H1 (cell line): ENCODE measurements at regions not wholly inside any gene's neighbourhood (a gene's known extent, or its start where the extent isn't known, plus 50 kb on each side); places are given as distances from the start of the nearest gene placed in this dataset.

Source experiments
- CTCF ChIA-PET: fragments of 300-600 bp; sonication (Branson Sonifier 250); formaldehyde crosslinking; loops from one replicate; lab custom pipeline; 2021; ENCODE audit not compliant: partially characterized antibody; lab: Charles Lee
- POLR2A ChIA-PET: fragments of 300-600 bp; sonication (Branson Sonifier 250); formaldehyde crosslinking; loops from one replicate; lab custom pipeline; 2021; ENCODE audit warnings: inconsistent platforms; ENCODE audit not compliant: partially characterized antibody; lab: Charles Lee
- DNase-seq, 2 experiments: peaks; one replicate each; pipeline versions ENCODE4 v3.0.0 to v3.0.0-alpha.2; 2010 to 2022; ENCODE audit warnings: low spot score in 2 of 2, low read depth in 1 of 2, mixed read lengths in 1 of 2
- FAIRE-seq: peaks from 2 replicates; lab custom pipeline; 2011; peaks lifted over from hg19 to GRCh38; lab: Jason Lieb, UNC
- H2AFZ ChIP-seq: 2 replicates; pipeline ENCODE4 v1.8.1; 2012; ENCODE audit warnings: low read length, inconsistent platforms
- H2AK5ac ChIP-seq: 2 replicates; pipeline ENCODE4 v1.6.1; 2013; ENCODE audit warnings: low read depth, low read length
- H2BK120ac ChIP-seq: replicated peaks from 2 replicates; pipeline ENCODE3; 2013; ENCODE audit warnings: low read depth, low read length, inconsistent platforms
- H2BK12ac ChIP-seq: 2 replicates; pipeline ENCODE4 v1.6.1; 2013; ENCODE audit warnings: low read depth, low read length
- H2BK15ac ChIP-seq: 2 replicates; pipeline ENCODE4 v1.6.1; 2013; ENCODE audit warnings: low read length
- H2BK20ac ChIP-seq: 2 replicates; pipeline ENCODE4 v1.6.1; 2013; ENCODE audit warnings: low read length
- H2BK5ac ChIP-seq: 2 replicates; pipeline ENCODE4 v1.6.1; 2013; ENCODE audit warnings: low read depth, low read length
- H3K14ac ChIP-seq: 2 replicates; pipeline ENCODE4 v1.6.1; 2013; ENCODE audit warnings: inconsistent platforms; ENCODE audit not compliant: insufficient read length
- H3K18ac ChIP-seq: 2 replicates; pipeline ENCODE4 v1.6.1; 2013; ENCODE audit warnings: low read length; ENCODE audit errors: extremely low read depth
- H3K23ac ChIP-seq: 2 replicates; pipeline ENCODE4 v1.6.1; 2013; ENCODE audit warnings: inconsistent platforms; ENCODE audit not compliant: insufficient read length
- H3K23me2 ChIP-seq: 2 replicates; pipeline ENCODE4 v1.6.1; 2013; ENCODE audit warnings: low read depth, low read length
- H3K27ac ChIP-seq: 2 replicates; pipeline ENCODE4 v1.6.1; 2011; ENCODE audit warnings: low read depth, low read length, inconsistent platforms
- H3K27me3 ChIP-seq, 4 experiments: replicated peaks in 1 of 4; 1 replicate in 1 of 4; 2 replicates in 3 of 4; pipeline versions ENCODE4 v1.6.1 to v1.8.1; 2011 to 2013; ENCODE audit warnings: low read length in 3 of 4, mild to moderate bottlenecking in 3 of 4, inconsistent platforms in 2 of 4, mixed read lengths in 2 of 4, moderate library complexity in 1 of 4; ENCODE audit not compliant: control insufficient read depth in 3 of 4, insufficient read depth in 3 of 4; ENCODE audit errors: extremely low read depth in 1 of 4
- H3K36me3 ChIP-seq, 4 experiments: 2 replicates each; pipeline versions ENCODE4 v1.6.1 to v1.8.1; 2011 to 2013; ENCODE audit warnings: mild to moderate bottlenecking in 4 of 4, low read length in 3 of 4, moderate library complexity in 2 of 4, control low read depth in 1 of 4, inconsistent platforms in 1 of 4; ENCODE audit not compliant: insufficient read depth in 4 of 4, control insufficient read depth in 2 of 4
- H3K4ac ChIP-seq: replicated peaks from 2 replicates; pipeline ENCODE3; 2013; ENCODE audit warnings: low read length, low read depth, mixed read lengths, inconsistent platforms; ENCODE audit not compliant: insufficient read length
- H3K4me1 ChIP-seq, 4 experiments: replicated peaks in 1 of 4; 1 replicate in 1 of 4; 2 replicates in 3 of 4; pipeline versions ENCODE4 v1.6.1 to v1.8.1; 2011 to 2013; ENCODE audit warnings: low read length in 3 of 4, inconsistent platforms in 2 of 4, mixed read lengths in 1 of 4; ENCODE audit not compliant: insufficient read depth in 4 of 4, control insufficient read depth in 3 of 4
- H3K4me2 ChIP-seq, 2 experiments: 2 replicates each; pipeline versions ENCODE4 v1.6.1 to v1.8.1; 2011 to 2013; ENCODE audit warnings: low read depth in 2 of 2, low read length in 2 of 2, control low read depth in 1 of 2, inconsistent platforms in 1 of 2, mild to moderate bottlenecking in 1 of 2; ENCODE audit not compliant: insufficient read depth in 1 of 2
- H3K4me3 ChIP-seq, 4 experiments: fragments of 200-600, 300-600 bp in 1 of 4; sonication (generic), shearing (Covaris generic), sonication (Bioruptor Twin) in 1 of 4; 2 replicates each; pipeline versions ENCODE4 v1.5.1 to v1.8.1; 2011 to 2016; ENCODE audit warnings: low read length in 4 of 4, low read depth in 3 of 4, control low read depth in 2 of 4, inconsistent platforms in 2 of 4, mild to moderate bottlenecking in 2 of 4, mixed read lengths in 1 of 4, moderate library complexity in 1 of 4; ENCODE audit not compliant: insufficient read depth in 2 of 4; ENCODE audit errors: extremely low read depth in 1 of 4
- H3K56ac ChIP-seq: replicated peaks from 2 replicates; pipeline ENCODE3; 2013; ENCODE audit warnings: low read depth, mild to moderate bottlenecking, mixed read lengths, low read length, inconsistent platforms; ENCODE audit not compliant: insufficient read length
- H3K79me1 ChIP-seq: 2 replicates; pipeline ENCODE4 v1.6.1; 2013; ENCODE audit warnings: low read depth, low read length, control low read depth
- H3K79me2 ChIP-seq, 2 experiments: 2 replicates each; pipeline versions ENCODE4 v1.6.1 to v1.8.1; 2012 to 2013; ENCODE audit warnings: low read length in 2 of 2, mild to moderate bottlenecking in 2 of 2, inconsistent platforms in 1 of 2; ENCODE audit not compliant: insufficient read depth in 2 of 2, control insufficient read depth in 1 of 2
- H3K9ac ChIP-seq, 4 experiments: replicated peaks in 1 of 4; 1 replicate in 1 of 4; 2 replicates in 3 of 4; pipeline versions ENCODE4 v1.6.1 to v1.8.1; 2011 to 2013; ENCODE audit warnings: low read depth in 3 of 4, low read length in 3 of 4, control low read depth in 2 of 4, mild to moderate bottlenecking in 2 of 4, moderate library complexity in 2 of 4, inconsistent platforms in 1 of 4; ENCODE audit errors: extremely low read depth in 1 of 4
- H3K9me3 ChIP-seq, 2 experiments: 2 replicates each; pipeline versions ENCODE4 v1.6.1 to v1.8.1; 2012 to 2013; ENCODE audit warnings: mild to moderate bottlenecking in 2 of 2, moderate library complexity in 2 of 2, control low read depth in 1 of 2, inconsistent platforms in 1 of 2, low read depth in 1 of 2, low read length in 1 of 2, mixed read lengths in 1 of 2; ENCODE audit not compliant: insufficient read depth in 2 of 2
- H4K20me1 ChIP-seq, 2 experiments: replicated peaks in 1 of 2; 2 replicates each; pipeline versions ENCODE3 to v1.8.1; 2011 to 2013; ENCODE audit warnings: inconsistent platforms in 2 of 2, low read length in 2 of 2, mild to moderate bottlenecking in 1 of 2; ENCODE audit not compliant: insufficient read depth in 2 of 2, control insufficient read depth in 1 of 2
- H4K5ac ChIP-seq: 2 replicates; pipeline ENCODE4 v1.6.1; 2013; ENCODE audit warnings: low read length, low read depth, mixed read lengths, inconsistent platforms; ENCODE audit not compliant: insufficient read length
- H4K8ac ChIP-seq: 2 replicates; pipeline ENCODE4 v1.8.0; 2013; ENCODE audit warnings: mild to moderate bottlenecking, moderate library complexity, low read length, inconsistent platforms; ENCODE audit not compliant: insufficient read depth; ENCODE audit errors: extremely low read depth
- H4K91ac ChIP-seq: replicated peaks from 2 replicates; pipeline ENCODE3; 2013; ENCODE audit warnings: low read length, mixed read lengths, inconsistent platforms; ENCODE audit not compliant: insufficient read length
- SAP30 ChIP-seq: fragments of 300-600 bp; sonication (generic); IDR thresholded peaks from 2 replicates; pipeline ENCODE4 v1.7.1; 2012; ENCODE audit warnings: low read length, moderate library complexity, mild to moderate bottlenecking, inconsistent platforms; ENCODE audit not compliant: insufficient read depth, insufficient replicate concordance
- WGBS, 2 experiments: shearing (Covaris generic) in 1 of 2; methylation state at CpG; one replicate each; pipeline versions ENCODE4 v1.1.6 to v1.1.7; 2013 to 2015; ENCODE audit warnings: low lambda C conversion rate in 2 of 2, mixed read lengths in 2 of 2, inconsistent platforms in 1 of 2, low coverage in 1 of 2, missing lambda C conversion rate in 1 of 2; ENCODE audit not compliant: insufficient replicate concordance in 2 of 2, insufficient coverage in 1 of 2, insufficient read length in 1 of 2; ENCODE audit errors: extremely low coverage in 1 of 2, missing lambda C conversion rate in 1 of 2; 5-methylcytosine and 5-hydroxymethylcytosine counted together

DNA sequence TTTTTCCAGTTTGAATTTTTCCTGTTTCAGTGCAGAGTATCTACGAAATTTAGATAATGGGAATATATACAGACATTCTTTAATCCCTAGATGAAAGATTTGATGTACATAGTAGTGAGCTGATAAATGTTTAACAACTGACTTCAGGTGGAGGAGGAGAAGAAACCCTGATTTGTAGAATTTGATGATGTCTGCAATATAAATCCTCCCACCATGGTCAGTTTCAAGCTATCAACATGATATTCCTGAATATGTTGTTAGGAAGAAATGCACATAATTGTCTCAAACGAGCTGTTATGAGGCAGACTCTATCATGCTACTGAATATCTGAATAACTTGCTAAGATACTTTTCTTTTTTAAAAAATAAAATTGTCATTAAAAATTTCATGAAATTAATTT is 629.3 kb upstream of the LRRN3 start:
- Histone ChIP-seq H3K79me1 (no peaks in the 10 kb centered on the region), H4K20me1 (no peaks in the 10 kb centered on the region), H3K9me3 (no peaks in the 10 kb centered on the region), H4K5ac (no peak overlapping the region), H3K27me3 (no peaks in the 10 kb centered on the region), H2BK5ac (no peak overlapping the region), H3K36me3 (no peaks in the 10 kb centered on the region), H3K4me2 (no peak overlapping the region), H3K4ac (no peak overlapping the region), H3K56ac (no peak overlapping the region), H4K8ac (no peak overlapping the region), H2AK5ac (no peak overlapping the region), H2AFZ (no peak overlapping the region), H3K27ac (no peak overlapping the region), H3K18ac (no peak overlapping the region), H2BK120ac (no peak overlapping the region), H3K23me2 (no peaks in the 10 kb centered on the region), H3K14ac (no peak overlapping the region), H2BK20ac (no peak overlapping the region), H3K79me2 (no peaks in the 10 kb centered on the region), H3K23ac (no peak overlapping the region), H3K4me1 (no peaks in the 10 kb centered on the region), H3K9ac (no peak overlapping the region), H2BK12ac (no peak overlapping the region), H4K91ac (no peak overlapping the region), H2BK15ac (no peak overlapping the region), H3K4me3 (no peak overlapping the region)
- CTCF ChIA-PET, result no interaction called here
- WGBS, 2 experiments, result 89% methylated on average over 2 of the region's 2 CpGs; no CpG with 5 or more reads in 1 of the 2 experiments
- FAIRE-seq (no peak), DNase-seq (no peak)
- POLR2A ChIA-PET, result no interaction called here
- no peak for TF ChIP-seq SAP30
